Stimulated activated naive CD8-positive, alpha-beta T cell treated with anti-CD3 and anti-CD28 coated beads, Interleukin-15, amount 100 ng/mL, for 72 hours (primary cell): ENCODE measurements at regions not wholly inside any gene's neighbourhood (a gene's known extent, or its start where the extent isn't known, plus 50 kb on each side); places are given as distances from the start of the nearest gene placed in this dataset.
"Not testable (repeated sequence)": the region's sequence is repeated elsewhere in the genome, so short reads cannot be mapped to it uniquely, and the experiment has no call there.

ENCODE experiments used
- ATAC-seq: fragments of 150-1000 bp; cut with Tn5 transposase; 2 replicates; pipeline ENCODE4 v1.10.0; 2021; ENCODE audit warnings: mild to moderate bottlenecking, moderate library complexity
- DNase-seq, 2 donors: peaks; one replicate each; pipeline ENCODE4 v3.0.0; 2021 to 2022
- H3K27ac Mint-ChIP-seq, 2 donors: one replicate each; pipeline ENCODE4 v1.8.0; 2022; ENCODE audit warnings: mild to moderate bottlenecking in 2 of 2, mixed read lengths in 2 of 2, moderate library complexity in 2 of 2
- H3K27me3 Mint-ChIP-seq: one replicate; pipeline ENCODE4 v1.8.0; 2022; ENCODE audit warnings: mixed read lengths
- H3K4me1 Mint-ChIP-seq: one replicate; pipeline ENCODE4 v1.8.0; 2022; ENCODE audit warnings: mild to moderate bottlenecking, mixed read lengths
- H3K4me3 Mint-ChIP-seq, 2 donors: one replicate each; pipeline ENCODE4 v1.8.0; 2022; ENCODE audit warnings: mild to moderate bottlenecking in 2 of 2, mixed read lengths in 2 of 2, moderate library complexity in 1 of 2
- H3K9me3 Mint-ChIP-seq, 2 donors: one replicate each; pipeline ENCODE4 v1.8.0; 2022; ENCODE audit warnings: mixed read lengths in 2 of 2

GRCh38 chr1:189192741-189193520 lies 1284.7 kb downstream of the BRINP3 start:
- no peak overlapping the region for H3K27ac Mint-ChIP-seq
- no peak for ATAC-seq
- H3K27me3 Mint-ChIP-seq, result no peaks in the 10 kb centered on the region
- H3K9me3 Mint-ChIP-seq, result no peaks in the 10 kb centered on the region
- no peak overlapping the region for H3K4me3 Mint-ChIP-seq
- H3K4me1 Mint-ChIP-seq, result no peaks in the 10 kb centered on the region
- no peak for DNase-seq

- ATAC-seq (no peak), DNase-seq (no peak)
- no peak overlapping the region for H3K4me3 Mint-ChIP-seq
- H3K27me3 Mint-ChIP-seq, result no peaks in the 10 kb centered on the region
- peaks cover 0 to 6% of the 10 kb centered on the region in 2 donors for H3K9me3 Mint-ChIP-seq
- H3K27ac Mint-ChIP-seq, result no peak overlapping the region
- no peaks in the 10 kb centered on the region for H3K4me1 Mint-ChIP-seq
Measured at GRCh38 chr1:189205863-189206262, 1271.8 kb downstream of the BRINP3 start.

GRCh38 chr1:189206617-189207016 lies 1271.0 kb downstream of the BRINP3 start:
- no peak overlapping the region for H3K27ac Mint-ChIP-seq

GRCh38 chr1:189211742-189212141 lies 1265.9 kb downstream of the BRINP3 start:
- no peak for ATAC-seq
- Mint-ChIP-seq H3K27me3 (no peaks in the 10 kb centered on the region), H3K4me1 (no peaks in the 10 kb centered on the region), H3K27ac (no peak overlapping the region), H3K9me3 (peaks cover 0 to 6% of the 10 kb centered on the region in 2 donors), H3K4me3 (no peak overlapping the region)
- no peak for DNase-seq

More at GRCh38 chr1:189206617-189207016, 1271.0 kb downstream of the BRINP3 start:
- peaks cover 0 to 6% of the 10 kb centered on the region in 2 donors for H3K9me3 Mint-ChIP-seq
- ATAC-seq (no peak), DNase-seq (no peak)
- no peaks in the 10 kb centered on the region for H3K4me1 Mint-ChIP-seq
- no peak overlapping the region for H3K4me3 Mint-ChIP-seq
- no peaks in the 10 kb centered on the region for H3K27me3 Mint-ChIP-seq

GRCh38 chr1:189212606-189213005 lies 1265.1 kb downstream of the BRINP3 start:
- H3K27ac Mint-ChIP-seq, result no peak overlapping the region
- no peak for ATAC-seq
- no peaks in the 10 kb centered on the region for H3K4me1 Mint-ChIP-seq
- H3K27me3 Mint-ChIP-seq, result no peaks in the 10 kb centered on the region
- no peak overlapping the region for H3K4me3 Mint-ChIP-seq
- H3K9me3 Mint-ChIP-seq, result peaks cover 0 to 6% of the 10 kb centered on the region in 2 donors
- DNase-seq, result no peak

GRCh38 chr1:189216886-189217285 lies 1260.8 kb downstream of the BRINP3 start:
- Mint-ChIP-seq H3K9me3 (no peaks in the 10 kb centered on the region), H3K4me1 (no peaks in the 10 kb centered on the region), H3K4me3 (no peak overlapping the region), H3K27ac (no peak overlapping the region), H3K27me3 (no peaks in the 10 kb centered on the region)
- DNase-seq, result no peak
- no peak for ATAC-seq

GRCh38 chr1:189217646-189218045 lies 1260.0 kb downstream of the BRINP3 start:
- Mint-ChIP-seq H3K27ac (no peak overlapping the region), H3K27me3 (no peaks in the 10 kb centered on the region), H3K4me3 (no peak overlapping the region), H3K9me3 (peaks cover 0 to 5% of the 10 kb centered on the region in 2 donors), H3K4me1 (no peaks in the 10 kb centered on the region)
- ATAC-seq (no peak), DNase-seq (no peak)

GRCh38 chr1:189220750-189221149 lies 1256.9 kb downstream of the BRINP3 start:
- DNase-seq (no peak), ATAC-seq (no peak)
- no peaks in the 10 kb centered on the region for H3K4me1 Mint-ChIP-seq
- no peak overlapping the region for H3K4me3 Mint-ChIP-seq
- no peaks in the 10 kb centered on the region for H3K27me3 Mint-ChIP-seq
- peaks cover 7 to 14% of the 10 kb centered on the region in 2 donors for H3K9me3 Mint-ChIP-seq
- no peak overlapping the region for H3K27ac Mint-ChIP-seq

GRCh38 chr1:189225794-189226145 lies 1251.9 kb downstream of the BRINP3 start:
- H3K4me3 Mint-ChIP-seq, H3K27me3 Mint-ChIP-seq, H3K27ac Mint-ChIP-seq, DNase-seq, H3K4me1 Mint-ChIP-seq: not testable (repeated sequence)
- H3K9me3 Mint-ChIP-seq, result peaks cover 7 to 14% of the 10 kb centered on the region in 2 donors
- peak; percentile 43 for ATAC-seq

- H3K27ac Mint-ChIP-seq, result no peak overlapping the region
- no peak overlapping the region for H3K4me3 Mint-ChIP-seq
- DNase-seq (no peak), ATAC-seq (no peak)
- no peaks in the 10 kb centered on the region for H3K27me3 Mint-ChIP-seq
- H3K4me1 Mint-ChIP-seq, result no peaks in the 10 kb centered on the region
- H3K9me3 Mint-ChIP-seq, result peaks cover 7 to 14% of the 10 kb centered on the region in 2 donors
Measured at GRCh38 chr1:189226779-189227178, 1250.9 kb downstream of the BRINP3 start.

- Mint-ChIP-seq H3K4me1 (no peaks in the 10 kb centered on the region), H3K9me3 (peaks cover 30% of the 10 kb centered on the region in 2 donors), H3K27me3 (no peaks in the 10 kb centered on the region), H3K27ac (no peak overlapping the region), H3K4me3 (no peak overlapping the region)
- ATAC-seq, result no peak
- DNase-seq, result no peak
Measured at GRCh38 chr1:189237008-189237407, 1240.7 kb downstream of the BRINP3 start.

- H3K9me3 Mint-ChIP-seq, result peaks cover 6 to 18% of the 10 kb centered on the region in 2 donors
- no peak for ATAC-seq
- no peak overlapping the region for H3K4me3 Mint-ChIP-seq
Measured at GRCh38 chr1:189253601-189254350, 1223.9 kb downstream of the BRINP3 start.

GRCh38 chr1:189261128-189261527 lies 1216.5 kb downstream of the BRINP3 start:
- peaks cover 11 to 13% of the 10 kb centered on the region in 2 donors for H3K9me3 Mint-ChIP-seq
- H3K27me3 Mint-ChIP-seq, ATAC-seq, DNase-seq, H3K27ac Mint-ChIP-seq, H3K4me3 Mint-ChIP-seq, H3K4me1 Mint-ChIP-seq: not testable (repeated sequence)

More at GRCh38 chr1:189253601-189254350, 1223.9 kb downstream of the BRINP3 start:
- Mint-ChIP-seq H3K27ac (no peak overlapping the region), H3K27me3 (no peaks in the 10 kb centered on the region), H3K4me1 (no peaks in the 10 kb centered on the region)
- DNase-seq, result no peak

GRCh38 chr1:189269011-189269410 lies 1208.7 kb downstream of the BRINP3 start:
- H3K4me3 Mint-ChIP-seq, result no peak overlapping the region
- no peaks in the 10 kb centered on the region for H3K4me1 Mint-ChIP-seq
- no peaks in the 10 kb centered on the region for H3K27me3 Mint-ChIP-seq
- H3K9me3 Mint-ChIP-seq, result peaks cover 0 to 14% of the 10 kb centered on the region in 2 donors
- H3K27ac Mint-ChIP-seq, result no peak overlapping the region
- ATAC-seq (no peak), DNase-seq (no peak)

- no peaks in the 10 kb centered on the region for H3K27me3 Mint-ChIP-seq
- no peaks in the 10 kb centered on the region for H3K4me1 Mint-ChIP-seq
- no peak overlapping the region for H3K4me3 Mint-ChIP-seq
- no peak for ATAC-seq
- H3K27ac Mint-ChIP-seq, result no peak overlapping the region
- no peak for DNase-seq
- peaks cover 0 to 8% of the 10 kb centered on the region in 2 donors for H3K9me3 Mint-ChIP-seq
Measured at GRCh38 chr1:189274267-189274666, 1203.4 kb downstream of the BRINP3 start.

GRCh38 chr1:189275796-189276195 lies 1201.9 kb downstream of the BRINP3 start:
- H3K4me3 Mint-ChIP-seq, result no peak overlapping the region
- H3K9me3 Mint-ChIP-seq, result peaks cover 0 to 7% of the 10 kb centered on the region in 2 donors
- no peak for DNase-seq
- no peak for ATAC-seq
- H3K27me3 Mint-ChIP-seq, result no peaks in the 10 kb centered on the region
- H3K4me1 Mint-ChIP-seq, result no peaks in the 10 kb centered on the region
- no peak overlapping the region for H3K27ac Mint-ChIP-seq
